Neural cell (in vitro differentiated cells): ENCODE measurements at regions not wholly inside any gene's neighbourhood (a gene's known extent, or its start where the extent isn't known, plus 50 kb on each side); places are given as distances from the start of the nearest gene placed in this dataset.

Experiments
- CTCF ChIP-seq: fragments of 450-650 bp; IDR thresholded peaks from 2 replicates; pipeline ENCODE4 v1.5.1; 2014; ENCODE audit warnings: antibody characterized with exemption, mild to moderate bottlenecking, moderate library complexity; ENCODE audit not compliant: poor library complexity, severe bottlenecking
- POLR2AphosphoS5 ChIP-seq: IDR thresholded peaks from 2 replicates; pipeline ENCODE4 v1.6.1; 2012

- TF ChIP-seq POLR2AphosphoS5, result no peak
- no peak for TF ChIP-seq CTCF
Observed at GRCh38 chr5:39566029-39566428, 141.2 kb upstream of the DAB2 start.
